Cardiac fibroblast (primary cell): ENCODE measurements at regions not wholly inside any gene's neighbourhood (a gene's known extent, or its start where the extent isn't known, plus 50 kb on each side); places are given as distances from the start of the nearest gene placed in this dataset.
"Not testable (repeated sequence)": the region's sequence is repeated elsewhere in the genome, so short reads cannot be mapped to it uniquely, and the experiment has no call there.

Experiments used
- DNase-seq, 2 donors: peaks; one replicate each; pipeline versions ENCODE4 v3.0.0 to v3.0.0-alpha.2; 2010; ENCODE audit warnings: low read depth in 2 of 2
- H3K4me3 ChIP-seq, 2 donors: replicated peaks in 1 of 2; 1 replicate in 1 of 2; 2 replicates in 1 of 2; pipeline ENCODE4 v1.5.1; 2011; ENCODE audit warnings: low read depth in 2 of 2, low read length in 2 of 2, mild to moderate bottlenecking in 2 of 2, moderate library complexity in 1 of 2
- TF ChIP-seq, protein P1 (sequence below): IDR thresholded peaks from one replicate; pipeline ENCODE4 v1.5.1; 2011; ENCODE audit warnings: low read depth, mild to moderate bottlenecking, low read length, inconsistent platforms

DNA sequence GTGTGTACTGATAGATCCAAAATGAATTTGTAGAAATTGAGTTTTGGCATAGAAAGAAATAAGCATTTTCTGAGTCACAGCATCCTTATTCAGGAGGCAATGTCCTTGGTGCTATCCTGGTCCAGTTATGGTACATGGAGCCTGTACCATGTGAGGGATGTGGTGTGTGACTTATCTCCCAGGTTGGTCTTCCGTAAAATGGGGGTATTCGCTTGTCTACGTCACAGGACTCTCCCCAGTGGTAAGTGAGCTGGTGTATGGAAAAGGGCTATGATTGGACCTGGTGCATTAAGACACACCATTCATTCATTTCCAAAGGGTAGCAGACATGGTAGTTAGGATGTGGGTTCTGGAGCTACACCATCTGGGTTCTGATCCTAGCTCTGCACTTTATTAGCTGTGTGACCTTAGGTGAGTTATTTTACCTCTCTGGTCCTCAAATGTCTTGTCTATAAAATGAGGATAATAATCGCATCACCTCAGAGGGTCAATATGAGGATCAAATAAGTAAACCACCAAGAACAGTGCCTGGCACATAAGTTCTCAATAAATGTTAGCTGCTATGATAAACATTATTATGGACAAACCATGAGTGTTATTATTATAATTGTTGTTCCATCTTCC lies 119.2 kb downstream of the MYCN start:
- no peak overlapping the region for H3K4me3 ChIP-seq
- TF ChIP-seq, protein P1, sequence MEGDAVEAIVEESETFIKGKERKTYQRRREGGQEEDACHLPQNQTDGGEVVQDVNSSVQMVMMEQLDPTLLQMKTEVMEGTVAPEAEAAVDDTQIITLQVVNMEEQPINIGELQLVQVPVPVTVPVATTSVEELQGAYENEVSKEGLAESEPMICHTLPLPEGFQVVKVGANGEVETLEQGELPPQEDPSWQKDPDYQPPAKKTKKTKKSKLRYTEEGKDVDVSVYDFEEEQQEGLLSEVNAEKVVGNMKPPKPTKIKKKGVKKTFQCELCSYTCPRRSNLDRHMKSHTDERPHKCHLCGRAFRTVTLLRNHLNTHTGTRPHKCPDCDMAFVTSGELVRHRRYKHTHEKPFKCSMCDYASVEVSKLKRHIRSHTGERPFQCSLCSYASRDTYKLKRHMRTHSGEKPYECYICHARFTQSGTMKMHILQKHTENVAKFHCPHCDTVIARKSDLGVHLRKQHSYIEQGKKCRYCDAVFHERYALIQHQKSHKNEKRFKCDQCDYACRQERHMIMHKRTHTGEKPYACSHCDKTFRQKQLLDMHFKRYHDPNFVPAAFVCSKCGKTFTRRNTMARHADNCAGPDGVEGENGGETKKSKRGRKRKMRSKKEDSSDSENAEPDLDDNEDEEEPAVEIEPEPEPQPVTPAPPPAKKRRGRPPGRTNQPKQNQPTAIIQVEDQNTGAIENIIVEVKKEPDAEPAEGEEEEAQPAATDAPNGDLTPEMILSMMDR = no peak
- DNase-seq = no peak

DNA sequence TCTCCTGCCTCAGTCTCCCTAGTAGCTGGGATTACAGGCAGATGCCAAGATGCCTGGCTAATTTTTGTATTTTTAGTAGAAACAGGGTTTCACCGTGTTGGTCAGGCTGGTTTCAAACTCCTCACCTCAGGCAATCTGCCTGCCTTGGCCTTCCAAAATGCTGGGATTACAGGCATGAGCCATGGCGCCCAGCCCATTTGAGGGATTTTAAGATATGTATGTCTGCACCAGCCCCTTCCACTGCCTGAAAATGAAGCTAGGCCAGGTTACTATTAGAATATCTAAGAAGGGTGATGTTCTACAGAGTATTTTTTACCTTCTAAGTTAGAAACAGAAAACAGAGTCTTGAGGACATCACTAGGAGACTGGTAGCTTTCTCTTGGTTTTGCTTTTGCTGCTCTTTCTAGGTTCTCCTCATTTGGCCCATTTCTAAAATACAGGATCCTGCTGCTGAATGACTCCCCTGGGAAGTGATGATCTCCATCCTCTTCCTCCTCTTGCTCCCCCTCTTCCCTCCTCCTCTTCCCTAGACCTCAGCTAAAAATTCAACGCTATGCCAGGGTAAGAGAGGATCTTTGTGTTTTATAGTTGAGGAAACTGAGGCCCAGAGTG lies 118.5 kb downstream of the MYCN start:
- TF ChIP-seq, protein P1 = no peak
- H3K4me3 ChIP-seq = no peak overlapping the region
- no peak for DNase-seq

DNA sequence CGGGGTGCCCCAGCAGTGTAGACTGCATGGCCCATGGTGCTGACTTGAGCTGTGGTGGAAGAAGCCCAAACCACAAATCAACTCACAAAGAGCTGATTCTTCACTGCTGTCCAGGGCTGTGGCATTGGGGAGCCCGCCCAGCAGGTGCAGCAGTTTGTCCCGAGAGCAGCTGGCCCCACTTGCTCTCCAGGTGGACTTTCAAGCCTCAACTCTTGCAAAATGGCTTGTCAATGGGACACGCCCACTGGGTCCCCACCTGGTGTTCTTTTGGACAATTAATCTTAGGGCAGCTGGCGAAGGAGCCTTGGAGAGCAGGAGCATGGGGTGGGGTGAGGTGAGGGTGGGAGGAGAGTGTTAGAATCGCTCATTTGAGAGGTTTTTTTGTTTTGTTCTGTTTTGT lies 117.9 kb downstream of the MYCN start:
- H3K4me3 ChIP-seq = no peak overlapping the region
- TF ChIP-seq, protein P1 = no peak
- DNase-seq = no peak

- no peak overlapping the region for H3K4me3 ChIP-seq
- no peak for DNase-seq
- TF ChIP-seq, protein P1 = no peak
Observed at GRCh38 chr2:16057661-16058060, 117.3 kb downstream of the MYCN start.

DNA sequence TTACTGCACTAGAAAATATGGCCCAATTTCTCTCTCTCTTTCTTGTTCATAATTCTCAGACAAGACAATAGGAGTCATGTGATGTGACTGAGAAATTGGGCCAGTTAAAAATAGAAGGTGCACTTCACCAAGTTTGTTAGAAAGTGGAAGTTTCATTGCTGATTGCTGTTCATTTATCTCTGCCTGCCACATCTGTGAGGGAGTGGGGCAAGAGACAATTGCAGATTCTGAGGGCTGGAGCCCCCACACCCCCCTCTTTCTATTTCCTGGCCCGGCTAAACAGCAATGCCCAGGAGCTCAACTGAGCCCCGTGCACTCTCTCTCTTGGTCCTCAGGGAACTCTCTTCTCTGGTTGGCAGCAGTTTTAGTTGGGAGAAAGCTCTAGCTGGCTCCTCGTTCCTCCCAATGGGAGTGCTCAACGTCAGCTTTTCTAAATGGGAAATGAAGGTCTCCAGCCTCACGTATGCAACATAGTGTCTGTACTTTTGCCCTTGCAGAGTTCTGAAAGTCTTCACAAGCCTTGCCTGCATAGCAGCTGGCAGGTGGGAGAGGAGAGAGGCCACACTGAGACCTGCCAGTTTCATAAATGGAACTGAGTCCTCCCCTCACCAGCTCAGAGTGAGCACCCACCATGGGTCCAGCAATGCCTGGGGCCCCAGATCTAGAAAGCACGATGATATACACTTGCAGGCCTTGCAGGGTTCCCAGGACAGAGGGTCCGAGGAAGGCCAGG lies 115.7 kb downstream of the MYCN start:
- TF ChIP-seq, protein P1 = no peak

DNA sequence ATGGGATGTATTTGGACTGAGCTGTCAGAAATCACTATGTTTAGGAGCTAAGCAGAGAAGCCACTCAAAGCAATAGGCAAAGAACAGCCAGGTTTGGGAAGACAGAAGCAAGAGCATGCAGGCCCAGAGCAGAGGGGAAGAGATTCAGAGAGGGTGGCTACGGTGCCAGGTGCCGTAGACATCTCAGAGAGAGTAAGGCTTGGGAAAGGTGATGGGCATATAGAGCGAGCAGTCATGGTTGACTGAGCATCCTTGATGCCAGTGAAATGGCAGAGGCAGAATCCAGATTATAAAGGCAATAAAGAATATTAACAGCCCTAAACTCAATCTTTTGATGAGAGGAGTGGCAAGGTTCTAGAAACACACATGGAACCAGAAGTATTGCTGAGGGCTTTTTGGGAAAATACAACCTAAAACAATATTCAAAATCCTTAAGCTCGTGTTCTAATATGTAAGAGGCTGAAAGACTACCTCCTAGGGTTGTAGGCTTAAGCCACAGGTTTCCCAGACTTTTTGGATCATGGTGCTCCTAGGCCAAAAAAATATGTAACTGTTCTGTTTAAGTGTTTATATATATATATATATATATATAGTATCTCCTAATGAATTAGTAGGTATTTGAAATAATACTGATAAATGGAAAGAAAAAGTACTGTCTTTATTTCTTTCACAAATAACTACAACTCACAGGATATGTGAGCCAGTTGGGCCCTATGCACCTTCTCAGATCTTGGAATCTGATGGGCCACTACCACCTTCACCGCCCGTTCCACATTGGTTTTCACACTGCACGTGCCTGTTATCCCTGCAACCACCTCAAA lies 113.3 kb downstream of the MYCN start:
- no peak for DNase-seq
- H3K4me3 ChIP-seq = no peak overlapping the region
- TF ChIP-seq, protein P1 = no peak

More for the DNA sequence above, 115.7 kb downstream of the MYCN start:
- DNase-seq = no peak
- H3K4me3 ChIP-seq = no peak overlapping the region

DNA sequence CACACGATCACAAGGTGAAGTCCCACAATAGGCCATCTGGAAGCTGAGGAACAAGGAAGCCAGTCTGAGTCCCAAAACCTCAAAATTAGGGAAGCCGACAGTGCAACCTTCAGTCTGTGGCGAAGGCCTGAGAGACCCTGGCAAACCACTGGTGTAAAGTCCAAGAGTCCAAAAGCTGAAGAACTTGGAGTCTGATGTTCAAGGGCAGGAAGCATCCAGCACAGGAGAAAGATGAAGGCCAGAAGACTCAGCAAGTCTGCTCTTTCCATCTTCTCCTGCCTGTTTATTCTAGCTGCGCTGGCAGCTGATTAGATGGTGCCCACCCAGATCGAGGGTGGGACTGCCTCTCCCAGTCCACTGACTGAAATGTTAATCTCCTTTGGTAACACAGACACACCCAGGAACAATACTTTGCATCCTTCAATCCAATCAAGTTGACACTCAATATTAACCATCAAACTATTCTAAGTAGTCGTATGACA lies 112.3 kb downstream of the MYCN start:
- DNase-seq, H3K4me3 ChIP-seq: not testable (repeated sequence)
